Body of pancreas (tissue), 4 donors: ENCODE measurements at regions not wholly inside any gene's neighbourhood (a gene's known extent, or its start where the extent isn't known, plus 50 kb on each side); places are given as distances from the start of the nearest gene placed in this dataset.

Experiments used
- POLR2A ChIP-seq, 3 donors: fragments of 450-650 bp; IDR thresholded peaks; one replicate each; pipeline ENCODE4 v1.6.1; 2016; ENCODE audit warnings: antibody characterized with exemption in 3 of 3, mild to moderate bottlenecking in 2 of 3
- TF ChIP-seq, protein P1 (sequence below), 7 experiments: fragments of 450-650 bp in 4 of 7; fragments of 200-600 bp in 3 of 7; sonication (generic) in 3 of 7; IDR thresholded peaks; one replicate each; pipeline ENCODE4 v1.5.1; 2016 to 2019; ENCODE audit warnings: antibody characterized with exemption in 7 of 7

DNA sequence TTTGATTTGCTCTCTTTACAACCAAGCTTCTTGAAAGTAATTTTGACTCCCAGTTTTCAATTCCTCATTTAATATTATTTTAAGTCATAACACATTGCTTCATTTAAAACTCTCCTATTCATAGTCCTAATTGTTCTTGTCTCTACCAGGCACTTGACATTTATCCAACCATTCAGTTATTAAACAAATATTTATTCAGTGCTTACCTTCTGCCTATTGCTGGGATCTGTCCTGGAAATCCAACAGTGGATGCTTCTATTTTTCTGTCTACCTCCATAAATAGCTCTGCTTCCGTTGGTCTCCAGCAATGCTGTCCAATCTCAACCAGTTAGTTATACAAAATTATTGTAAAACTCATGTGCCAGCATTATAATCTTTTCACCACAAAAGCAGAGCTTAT is 615.1 kb downstream of the ZWINT start:
- TF ChIP-seq, protein P1, sequence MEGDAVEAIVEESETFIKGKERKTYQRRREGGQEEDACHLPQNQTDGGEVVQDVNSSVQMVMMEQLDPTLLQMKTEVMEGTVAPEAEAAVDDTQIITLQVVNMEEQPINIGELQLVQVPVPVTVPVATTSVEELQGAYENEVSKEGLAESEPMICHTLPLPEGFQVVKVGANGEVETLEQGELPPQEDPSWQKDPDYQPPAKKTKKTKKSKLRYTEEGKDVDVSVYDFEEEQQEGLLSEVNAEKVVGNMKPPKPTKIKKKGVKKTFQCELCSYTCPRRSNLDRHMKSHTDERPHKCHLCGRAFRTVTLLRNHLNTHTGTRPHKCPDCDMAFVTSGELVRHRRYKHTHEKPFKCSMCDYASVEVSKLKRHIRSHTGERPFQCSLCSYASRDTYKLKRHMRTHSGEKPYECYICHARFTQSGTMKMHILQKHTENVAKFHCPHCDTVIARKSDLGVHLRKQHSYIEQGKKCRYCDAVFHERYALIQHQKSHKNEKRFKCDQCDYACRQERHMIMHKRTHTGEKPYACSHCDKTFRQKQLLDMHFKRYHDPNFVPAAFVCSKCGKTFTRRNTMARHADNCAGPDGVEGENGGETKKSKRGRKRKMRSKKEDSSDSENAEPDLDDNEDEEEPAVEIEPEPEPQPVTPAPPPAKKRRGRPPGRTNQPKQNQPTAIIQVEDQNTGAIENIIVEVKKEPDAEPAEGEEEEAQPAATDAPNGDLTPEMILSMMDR (IDR thresholded peaks at IDR 0.05): no peak
- TF ChIP-seq POLR2A (IDR thresholded peaks at IDR 0.05): no peak
